ENCODE measurements at regions not wholly inside any gene's neighbourhood (a gene's known extent, or its start where the extent isn't known, plus 50 kb on each side); places are given as distances from the start of the nearest gene placed in this dataset.

GRCh38 chr11:45518141-45518832, 147.1 kb downstream of the CHST1 start:
- DNase-seq: no peak

- DNase-seq: peak; percentile 11
These were observed 148.2 kb downstream of the CHST1 start for GRCh38 chr11:45517171-45517770.

- no peak for DNase-seq
These were observed 151.5 kb downstream of the CHST1 start for GRCh38 chr11:45513821-45514340.

- no peak for DNase-seq
These were observed 152.8 kb downstream of the CHST1 start for GRCh38 chr11:45512471-45513148.

- no peak for DNase-seq
These were observed 153.9 kb downstream of the CHST1 start for GRCh38 chr11:45511566-45511965.

- no peak for DNase-seq
These were observed 157.5 kb downstream of the CHST1 start for GRCh38 chr11:45507916-45508315.

GRCh38 chr11:45503311-45503710, 162.1 kb downstream of the CHST1 start:
- DNase-seq: no peak

GRCh38 chr11:45502226-45502545, 163.2 kb downstream of the CHST1 start:
- DNase-seq: no peak

- DNase-seq: no peak
These were observed 163.8 kb downstream of the CHST1 start for GRCh38 chr11:45501392-45502225.

- no peak for DNase-seq
These were observed 165.0 kb downstream of the CHST1 start for GRCh38 chr11:45500451-45500850.

GRCh38 chr11:45494738-45495137, 170.7 kb downstream of the CHST1 start:
- DNase-seq: no peak

- DNase-seq: no peak
These were observed 176.0 kb downstream of the CHST1 start for GRCh38 chr11:45489281-45489905.

GRCh38 chr11:45486461-45486860, 179.0 kb downstream of the CHST1 start:
- no peak for DNase-seq

GRCh38 chr11:45485070-45485707, 180.2 kb downstream of the CHST1 start:
- DNase-seq: no peak

- DNase-seq: no peak
These were observed 181.0 kb downstream of the CHST1 start for GRCh38 chr11:45484326-45484883.

- DNase-seq: no peak
These were observed 182.0 kb downstream of the CHST1 start for GRCh38 chr11:45483416-45483815.

- DNase-seq: no peak
These were observed 183.1 kb downstream of the CHST1 start for GRCh38 chr11:45482331-45482730.

GRCh38 chr11:45481026-45481425, 184.4 kb downstream of the CHST1 start:
- no peak for DNase-seq

GRCh38 chr11:45477588-45477987, 187.8 kb downstream of the CHST1 start:
- no peak for DNase-seq

- DNase-seq: no peak
These were observed 189.3 kb downstream of the CHST1 start for GRCh38 chr11:45476126-45476525.

- DNase-seq: no peak
These were observed 189.0 kb upstream of the SYT13 start for GRCh38 chr11:45475173-45475572.
